ENCODE measurements at regions not wholly inside any gene's neighbourhood (a gene's known extent, or its start where the extent isn't known, plus 50 kb on each side); places are given as distances from the start of the nearest gene placed in this dataset.

- TF ChIP-seq CTCF (IDR thresholded peaks at IDR 0.05) (no peak), POLR2A (IDR thresholded peaks at IDR 0.05) (no peak)
These were observed 1683.6 kb upstream of the AGA start for GRCh38 chr4:179125870-179126269.
